H9 (cell line): ENCODE measurements at regions not wholly inside any gene's neighbourhood (a gene's known extent, or its start where the extent isn't known, plus 50 kb on each side); places are given as distances from the start of the nearest gene placed in this dataset.

Source experiments
- DNase-seq: peaks from one replicate; pipeline ENCODE4 v3.0.0-alpha.2; 2017
- H2AFZ ChIP-seq: one replicate; pipeline ENCODE4 v1.6.1; 2013; ENCODE audit warnings: mild to moderate bottlenecking, low read length, control low read depth, moderate library complexity
- H2AK5ac ChIP-seq: 2 replicates; pipeline ENCODE4 v1.6.1; 2013; ENCODE audit warnings: low read length, control low read depth, mixed read lengths; ENCODE audit not compliant: insufficient read length
- H2BK120ac ChIP-seq: one replicate; pipeline ENCODE4 v1.6.1; 2013; ENCODE audit warnings: low read depth, mild to moderate bottlenecking, low read length, control low read depth, inconsistent platforms; ENCODE audit not compliant: poor library complexity, severe bottlenecking
- H2BK12ac ChIP-seq: 2 replicates; pipeline ENCODE4 v1.6.1; 2013; ENCODE audit warnings: low read length, control low read depth, mixed read lengths, low read depth; ENCODE audit not compliant: insufficient read length
- H2BK15ac ChIP-seq: 2 replicates; pipeline ENCODE4 v1.6.1; 2013; ENCODE audit warnings: low read depth, low read length, control low read depth
- H2BK20ac ChIP-seq: one replicate; pipeline ENCODE4 v1.6.1; 2013; ENCODE audit warnings: low read depth, mild to moderate bottlenecking, low read length, control low read depth, inconsistent platforms; ENCODE audit not compliant: poor library complexity, severe bottlenecking
- H2BK5ac ChIP-seq: 2 replicates; pipeline ENCODE4 v1.6.1; 2013; ENCODE audit warnings: low read length, control low read depth, mixed read lengths; ENCODE audit not compliant: insufficient read length
- H3K14ac ChIP-seq: 2 replicates; pipeline ENCODE4 v1.6.1; 2013; ENCODE audit warnings: low read length, control low read depth; ENCODE audit not compliant: insufficient read depth
- H3K18ac ChIP-seq: 2 replicates; pipeline ENCODE4 v1.6.1; 2013; ENCODE audit warnings: low read depth, mild to moderate bottlenecking, mixed read lengths, low read length, control low read depth; ENCODE audit not compliant: insufficient read length
- H3K23ac ChIP-seq: 2 replicates; pipeline ENCODE4 v1.6.1; 2013; ENCODE audit warnings: low read length, control low read depth, mixed read lengths, low read depth; ENCODE audit not compliant: insufficient read length
- H3K23me2 ChIP-seq: 2 replicates; pipeline ENCODE4 v1.6.1; 2013; ENCODE audit warnings: low read depth, mild to moderate bottlenecking, mixed read lengths, low read length, control low read depth; ENCODE audit not compliant: insufficient read length, poor library complexity, severe bottlenecking
- H3K27ac ChIP-seq: 2 replicates; pipeline ENCODE4 v1.5.1; 2013; ENCODE audit warnings: low read length, control low read depth, mixed read lengths, low read depth; ENCODE audit not compliant: insufficient read length
- H3K27me3 ChIP-seq: 2 replicates; pipeline ENCODE4 v1.6.1; 2013; ENCODE audit warnings: low read length, control low read depth, inconsistent platforms; ENCODE audit not compliant: insufficient read depth
- H3K4ac ChIP-seq: 2 replicates; pipeline ENCODE4 v1.6.1; 2013; ENCODE audit warnings: low read depth, mild to moderate bottlenecking, control low read depth, inconsistent platforms, low read length, moderate library complexity
- H3K4me1 ChIP-seq: 2 replicates; pipeline ENCODE4 v1.6.1; 2013; ENCODE audit warnings: low read length, control low read depth, inconsistent platforms; ENCODE audit not compliant: insufficient read depth
- H3K4me2 ChIP-seq: 2 replicates; pipeline ENCODE4 v1.6.1; 2013; ENCODE audit warnings: low read length, control low read depth, mixed read lengths; ENCODE audit not compliant: insufficient read length, insufficient read depth
- H3K56ac ChIP-seq: 2 replicates; pipeline ENCODE4 v1.6.1; 2013; ENCODE audit warnings: low read depth, mild to moderate bottlenecking, mixed read lengths, low read length, control low read depth; ENCODE audit not compliant: insufficient read length
- H3K79me1 ChIP-seq: 2 replicates; pipeline ENCODE4 v1.6.1; 2013; ENCODE audit warnings: low read depth, mild to moderate bottlenecking, moderate library complexity, low read length, control low read depth, inconsistent platforms; ENCODE audit not compliant: insufficient read depth, poor library complexity, severe bottlenecking
- H3K79me2 ChIP-seq: 2 replicates; pipeline ENCODE4 v1.6.1; 2013; ENCODE audit warnings: low read length, control low read depth, inconsistent platforms; ENCODE audit not compliant: insufficient read depth
- H3K9ac ChIP-seq: 2 replicates; pipeline ENCODE4 v1.6.1; 2013; ENCODE audit warnings: low read length, control low read depth, mixed read lengths; ENCODE audit not compliant: insufficient read length; ENCODE audit errors: extremely low read depth
- H3K9me3 ChIP-seq: one replicate; pipeline ENCODE4 v1.6.1; 2013; ENCODE audit warnings: low read depth, low read length, inconsistent platforms; ENCODE audit not compliant: control insufficient read depth
- H3T11ph ChIP-seq: one replicate; pipeline ENCODE4 v1.6.1; 2013; ENCODE audit warnings: mild to moderate bottlenecking, low read length, control low read depth, inconsistent platforms
- H4K20me1 ChIP-seq: one replicate; pipeline ENCODE4 v1.6.1; 2013; ENCODE audit not compliant: control insufficient read depth, insufficient read length, insufficient read depth
- H4K5ac ChIP-seq: 2 replicates; pipeline ENCODE4 v1.6.1; 2013; ENCODE audit warnings: low read depth, mild to moderate bottlenecking, mixed read lengths, low read length, control low read depth; ENCODE audit not compliant: insufficient read length
- H4K8ac ChIP-seq: replicated peaks from 2 replicates; pipeline ENCODE4 v1.6.1; 2013; ENCODE audit warnings: low read length, control low read depth, mixed read lengths, low read depth; ENCODE audit not compliant: insufficient read length
- H4K91ac ChIP-seq: 2 replicates; pipeline ENCODE4 v1.6.1; 2013; ENCODE audit warnings: low read depth, mild to moderate bottlenecking, moderate library complexity, mixed read lengths, low read length, control low read depth; ENCODE audit not compliant: insufficient read length
- H3K27ac Mint-ChIP-seq, 3 experiments: 2 replicates in 2 of 3; 3 replicates in 1 of 3; pipeline ENCODE4 v1.8.0; 2020 to 2021; ENCODE audit warnings: mixed read lengths in 3 of 3, mild to moderate bottlenecking in 1 of 3, moderate library complexity in 1 of 3
- H3K27me3 Mint-ChIP-seq: 2 replicates; pipeline ENCODE4 v1.8.0; 2021; ENCODE audit warnings: low read depth, mild to moderate bottlenecking, moderate library complexity, mixed read lengths
- H3K36me3 Mint-ChIP-seq, 3 experiments: 2 replicates in 2 of 3; 3 replicates in 1 of 3; pipeline ENCODE4 v1.8.0; 2020 to 2021; ENCODE audit warnings: low read depth in 3 of 3, mixed read lengths in 3 of 3; ENCODE audit not compliant: insufficient read depth in 1 of 3
- H3K4me1 Mint-ChIP-seq, 2 experiments: 2 replicates each; pipeline ENCODE4 v1.8.0; 2020; ENCODE audit warnings: mixed read lengths in 2 of 2
- H3K4me3 Mint-ChIP-seq, 2 experiments: 2 replicates in 1 of 2; 3 replicates in 1 of 2; pipeline ENCODE4 v1.8.0; 2020 to 2021; ENCODE audit warnings: mild to moderate bottlenecking in 2 of 2, mixed read lengths in 2 of 2, moderate library complexity in 1 of 2
- H3K9me3 Mint-ChIP-seq, 2 experiments: 2 replicates in 1 of 2; 3 replicates in 1 of 2; pipeline ENCODE4 v1.8.0; 2020; ENCODE audit warnings: mild to moderate bottlenecking in 2 of 2, mixed read lengths in 2 of 2, moderate library complexity in 1 of 2
- CTCF ChIP-seq: fragments of 200-600 bp; sonication (generic); conservative IDR thresholded peaks from 3 replicates; pipeline ENCODE4 v1.8.0; 2021; ENCODE audit warnings: antibody characterized with exemption, mild to moderate bottlenecking

- Histone ChIP-seq H4K8ac (no peak overlapping the region), H3K9ac (no peak overlapping the region), H4K20me1 (no peaks in the 10 kb centered on the region), H3K4ac (no peak overlapping the region), H3K18ac (no peak overlapping the region), H3K23me2 (no peaks in the 10 kb centered on the region), H3K27ac (no peak overlapping the region), H3K23ac (no peak overlapping the region), H3K56ac (no peak overlapping the region), H3T11ph (no peak overlapping the region), H3K9me3 (no peaks in the 10 kb centered on the region), H3K14ac (no peak overlapping the region), H2AK5ac (no peak overlapping the region), H3K4me2 (no peak overlapping the region), H2BK15ac (no peak overlapping the region), H3K79me2 (no peaks in the 10 kb centered on the region), H2BK20ac (no peak overlapping the region), H4K91ac (no peak overlapping the region), H2AFZ (no peak overlapping the region), H3K79me1 (no peaks in the 10 kb centered on the region), H2BK12ac (no peak overlapping the region), H2BK120ac (no peak overlapping the region), H2BK5ac (no peak overlapping the region), H4K5ac (no peak overlapping the region), H3K4me1 (peaks cover 4% of the 10 kb centered on the region; the same call in 1 of the 2 replicates), H3K27me3 (no peaks in the 10 kb centered on the region)
- peaks cover 27 to 47% of the 10 kb centered on the region in 2 experiments for H3K4me1 Mint-ChIP-seq
- peaks cover 0 to 7% (median 1%) of the 10 kb centered on the region in 3 experiments; a peak in 2 of 7 replicates for H3K36me3 Mint-ChIP-seq
- DNase-seq, result no peak
- no peak overlapping the region for H3K27ac Mint-ChIP-seq
- TF ChIP-seq CTCF, result no peak
- H3K4me3 Mint-ChIP-seq, result no peak overlapping the region
- peaks cover 0 to 1% of the 10 kb centered on the region in 2 experiments; a peak in 1 of 5 replicates for H3K9me3 Mint-ChIP-seq
- H3K27me3 Mint-ChIP-seq, result no peaks in the 10 kb centered on the region
Measured at GRCh38 chr21:16832791-16833190, 680.1 kb upstream of the CXADR start.
